ENCODE measurements at regions not wholly inside any gene's neighbourhood (a gene's known extent, or its start where the extent isn't known, plus 50 kb on each side); places are given as distances from the start of the nearest gene placed in this dataset.

- TF ChIP-seq CTCF (IDR thresholded peaks at IDR 0.05; ENCODE audit: low read depth, low read length), result no peak
- TF ChIP-seq POLR2A (IDR thresholded peaks at IDR 0.05; ENCODE audit: extremely low read depth, insufficient read length), result no peak
These were observed 228.8 kb upstream of the MTPN start for GRCh38 chr7:136205956-136206355.

Measured in NB4 (cell line).